ENCODE measurements at regions not wholly inside any gene's neighbourhood (a gene's known extent, or its start where the extent isn't known, plus 50 kb on each side); places are given as distances from the start of the nearest gene placed in this dataset.

- DNase-seq (ENCODE audit: low read depth) = no peak
These were observed 189.4 kb upstream of the CD96 start for GRCh38 chr3:111352585-111352984.

GRCh38 chr3:111359261-111360030 lies 182.6 kb upstream of the CD96 start:
- no peak for DNase-seq (ENCODE audit: low read depth)

GRCh38 chr3:111362381-111363009 lies 179.5 kb upstream of the CD96 start:
- DNase-seq (ENCODE audit: low read depth) = no peak

- DNase-seq (ENCODE audit: low read depth) = no peak
These were observed 175.5 kb upstream of the CD96 start for GRCh38 chr3:111366515-111366914.

GRCh38 chr3:111368056-111368455 lies 173.9 kb upstream of the CD96 start:
- DNase-seq (ENCODE audit: low read depth) = no peak

GRCh38 chr3:111369958-111370357 lies 172.0 kb upstream of the CD96 start:
- no peak for DNase-seq (ENCODE audit: low read depth)

GRCh38 chr3:111373239-111373638 lies 168.8 kb upstream of the CD96 start:
- DNase-seq (ENCODE audit: low read depth) = no peak

- peak; percentile 19 for DNase-seq (ENCODE audit: low read depth)
These were observed 168.1 kb upstream of the CD96 start for GRCh38 chr3:111373861-111374260.

GRCh38 chr3:111385971-111386495 lies 156.0 kb upstream of the CD96 start:
- no peak for DNase-seq (ENCODE audit: low read depth)

GRCh38 chr3:111392894-111393398 lies 149.1 kb upstream of the CD96 start:
- no peak for DNase-seq (ENCODE audit: low read depth)

- no peak for DNase-seq (ENCODE audit: low read depth)
These were observed 129.3 kb upstream of the CD96 start for GRCh38 chr3:111412656-111413055.

GRCh38 chr3:111414531-111414930 lies 127.5 kb upstream of the CD96 start:
- no peak for DNase-seq (ENCODE audit: low read depth)

- DNase-seq (ENCODE audit: low read depth) = no peak
These were observed 127.0 kb upstream of the CD96 start for GRCh38 chr3:111415018-111415417.

GRCh38 chr3:111418391-111418790 lies 123.6 kb upstream of the CD96 start:
- DNase-seq (ENCODE audit: low read depth) = no peak

GRCh38 chr3:111428301-111428700 lies 113.7 kb upstream of the CD96 start:
- DNase-seq (ENCODE audit: low read depth) = no peak

GRCh38 chr3:111434941-111435622 lies 106.9 kb upstream of the CD96 start:
- DNase-seq (ENCODE audit: low read depth) = no peak

- no peak for DNase-seq (ENCODE audit: low read depth)
These were observed 103.7 kb upstream of the CD96 start for GRCh38 chr3:111438283-111438682.

GRCh38 chr3:111454551-111454950 lies 87.4 kb upstream of the CD96 start:
- no peak for DNase-seq (ENCODE audit: low read depth)

- no peak for DNase-seq (ENCODE audit: low read depth)
These were observed 76.8 kb upstream of the CD96 start for GRCh38 chr3:111465081-111465670.

GRCh38 chr3:111470032-111470431 lies 72.0 kb upstream of the CD96 start:
- no peak for DNase-seq (ENCODE audit: low read depth)

GRCh38 chr3:111471831-111472230 lies 70.2 kb upstream of the CD96 start:
- no peak for DNase-seq (ENCODE audit: low read depth)

- no peak for DNase-seq (ENCODE audit: low read depth)
These were observed 69.4 kb upstream of the CD96 start for GRCh38 chr3:111472556-111472955.
